ENCODE measurements at regions not wholly inside any gene's neighbourhood (a gene's known extent, or its start where the extent isn't known, plus 50 kb on each side); places are given as distances from the start of the nearest gene placed in this dataset.

DNA sequence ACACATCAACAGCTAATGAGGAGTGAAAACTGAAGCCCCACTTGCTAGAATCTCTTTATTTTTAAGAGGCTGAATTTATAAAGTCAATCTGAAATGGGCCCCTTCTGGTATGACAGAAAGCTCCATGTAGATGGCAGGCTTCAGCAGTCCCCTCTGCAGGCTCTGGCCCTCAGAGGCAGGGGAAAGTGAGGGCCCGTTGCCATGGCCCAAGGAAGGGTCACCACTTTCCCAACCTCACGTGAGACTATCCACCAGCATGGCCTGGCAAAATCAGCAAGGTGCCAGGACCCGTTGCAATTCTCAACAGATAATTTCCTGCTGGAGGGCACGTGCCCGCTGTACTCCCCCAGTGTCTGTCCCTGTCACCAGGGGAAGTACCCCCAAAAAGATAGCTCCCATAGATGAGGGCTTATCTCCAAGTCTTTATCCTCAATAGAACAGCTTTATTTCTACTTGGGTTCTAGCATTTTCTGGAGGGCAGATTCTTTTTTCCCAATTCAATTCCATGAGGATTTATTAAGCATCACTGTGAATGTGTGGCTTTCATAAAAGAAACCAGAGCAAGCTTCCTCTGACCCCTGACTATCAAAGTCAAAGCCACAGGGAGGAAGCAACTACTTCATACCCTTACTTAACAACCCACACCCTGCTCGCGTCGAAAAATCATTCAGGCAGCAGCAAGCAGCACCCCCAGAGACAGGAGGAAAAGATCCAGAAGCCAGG lies 85.4 kb upstream of the FSTL4 start:
- TF ChIP-seq, protein P1, sequence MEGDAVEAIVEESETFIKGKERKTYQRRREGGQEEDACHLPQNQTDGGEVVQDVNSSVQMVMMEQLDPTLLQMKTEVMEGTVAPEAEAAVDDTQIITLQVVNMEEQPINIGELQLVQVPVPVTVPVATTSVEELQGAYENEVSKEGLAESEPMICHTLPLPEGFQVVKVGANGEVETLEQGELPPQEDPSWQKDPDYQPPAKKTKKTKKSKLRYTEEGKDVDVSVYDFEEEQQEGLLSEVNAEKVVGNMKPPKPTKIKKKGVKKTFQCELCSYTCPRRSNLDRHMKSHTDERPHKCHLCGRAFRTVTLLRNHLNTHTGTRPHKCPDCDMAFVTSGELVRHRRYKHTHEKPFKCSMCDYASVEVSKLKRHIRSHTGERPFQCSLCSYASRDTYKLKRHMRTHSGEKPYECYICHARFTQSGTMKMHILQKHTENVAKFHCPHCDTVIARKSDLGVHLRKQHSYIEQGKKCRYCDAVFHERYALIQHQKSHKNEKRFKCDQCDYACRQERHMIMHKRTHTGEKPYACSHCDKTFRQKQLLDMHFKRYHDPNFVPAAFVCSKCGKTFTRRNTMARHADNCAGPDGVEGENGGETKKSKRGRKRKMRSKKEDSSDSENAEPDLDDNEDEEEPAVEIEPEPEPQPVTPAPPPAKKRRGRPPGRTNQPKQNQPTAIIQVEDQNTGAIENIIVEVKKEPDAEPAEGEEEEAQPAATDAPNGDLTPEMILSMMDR (IDR thresholded peaks at IDR 0.05): no peak
- TF ChIP-seq POLR2A (IDR thresholded peaks at IDR 0.05): no peak
